Neural cell (in vitro differentiated cells): ENCODE measurements at regions not wholly inside any gene's neighbourhood (a gene's known extent, or its start where the extent isn't known, plus 50 kb on each side); places are given as distances from the start of the nearest gene placed in this dataset.
"Not testable (repeated sequence)": the region's sequence is repeated elsewhere in the genome, so short reads cannot be mapped to it uniquely, and the experiment has no call there.

Experiments
- H2AFZ ChIP-seq: fragments of 200-600, 300-800 bp; sonication (generic), shearing (Covaris generic); 2 replicates; pipeline ENCODE4 v1.6.0; 2014; ENCODE audit warnings: low read depth, mild to moderate bottlenecking, antibody characterized with exemption, low read length, moderate library complexity
- H3F3A ChIP-seq: fragments of 200-600 bp; shearing (Covaris generic); 2 replicates; pipeline ENCODE4 v1.6.1; 2016; ENCODE audit warnings: mild to moderate bottlenecking, moderate library complexity, mixed read lengths, antibody characterized with exemption, low read length; ENCODE audit not compliant: insufficient read depth, poor library complexity, severe bottlenecking
- H3K27ac ChIP-seq: fragments of 200-600, 300-800 bp; sonication (generic), shearing (Covaris generic); 2 replicates; pipeline ENCODE4 v1.5.1; 2014; ENCODE audit warnings: mild to moderate bottlenecking, low read length, moderate library complexity
- H3K27me3 ChIP-seq: fragments of 300-800, 200-600 bp; sonication (generic), shearing (Covaris generic); 2 replicates; pipeline ENCODE4 v1.6.0; 2014; ENCODE audit warnings: mild to moderate bottlenecking, low read depth, low read length, moderate library complexity; ENCODE audit not compliant: insufficient read depth
- H3K36me3 ChIP-seq: fragments of 300-800, 200-600 bp; sonication (generic), shearing (Covaris generic); 2 replicates; pipeline ENCODE4 v1.5.1; 2014; ENCODE audit warnings: mild to moderate bottlenecking, antibody characterized with exemption, low read length, moderate library complexity; ENCODE audit not compliant: insufficient read depth
- H3K4me2 ChIP-seq: fragments of 300-800, 200-600 bp; sonication (generic), shearing (Covaris generic); 2 replicates; pipeline ENCODE4 v1.6.0; 2014; ENCODE audit warnings: mild to moderate bottlenecking, low read length
- H3K4me3 ChIP-seq: fragments of 300-800, 200-600 bp; sonication (generic), shearing (Covaris generic); 2 replicates; pipeline ENCODE4 v1.5.1; 2014; ENCODE audit warnings: mild to moderate bottlenecking, low read length, moderate library complexity
- H3K79me2 ChIP-seq: fragments of 200-600 bp; shearing (Covaris generic); replicated peaks from 2 replicates; pipeline ENCODE4 v1.6.0; 2014; ENCODE audit warnings: mild to moderate bottlenecking, low read length, moderate library complexity; ENCODE audit not compliant: insufficient read depth
- H3K9ac ChIP-seq: fragments of 300-800, 200-600 bp; sonication (generic), shearing (Covaris generic); 2 replicates; pipeline ENCODE4 v1.6.1; 2016; ENCODE audit warnings: mild to moderate bottlenecking, low read length, mixed read lengths
- H3K9me2 ChIP-seq: fragments of 200-600 bp; shearing (Covaris generic); 2 replicates; pipeline ENCODE4 v1.6.1; 2016; ENCODE audit warnings: mild to moderate bottlenecking, low read length, mixed read lengths; ENCODE audit not compliant: insufficient read depth
- H3K9me3 ChIP-seq: fragments of 200-600, 300-800 bp; sonication (generic), shearing (Covaris generic); 2 replicates; pipeline ENCODE4 v1.6.1; 2016; ENCODE audit warnings: mild to moderate bottlenecking, mixed run types, low read length, moderate library complexity, mixed read lengths
- H4K20me1 ChIP-seq: fragments of 200-600 bp; shearing (Covaris generic); 2 replicates; pipeline ENCODE4 v1.6.1; 2016; ENCODE audit warnings: mild to moderate bottlenecking, mixed run types; ENCODE audit not compliant: insufficient read depth
- EP300 ChIP-seq: fragments of 450-650 bp; conservative IDR thresholded peaks from 2 replicates; pipeline ENCODE4 v1.6.1; 2014; ENCODE audit warnings: antibody characterized with exemption, mild to moderate bottlenecking, moderate library complexity; ENCODE audit not compliant: poor library complexity, severe bottlenecking
- EZH2 ChIP-seq: fragments of 200-600, 300-800 bp; shearing (Covaris generic), sonication (generic); IDR thresholded peaks from 2 replicates; pipeline ENCODE4 v1.6.1; 2014; ENCODE audit warnings: antibody characterized with exemption, low read length, borderline replicate concordance, mild to moderate bottlenecking; ENCODE audit not compliant: insufficient read depth, poor library complexity, severe bottlenecking
- MXI1 ChIP-seq: fragments of 450-650 bp; conservative IDR thresholded peaks from 2 replicates; pipeline ENCODE4 v1.6.1; 2014; ENCODE audit warnings: antibody characterized with exemption, mild to moderate bottlenecking; ENCODE audit not compliant: poor library complexity, severe bottlenecking
- POLR2AphosphoS5 ChIP-seq: IDR thresholded peaks from 2 replicates; pipeline ENCODE4 v1.6.1; 2012
- RAD21 ChIP-seq: fragments of 450-650 bp; conservative IDR thresholded peaks from 2 replicates; pipeline ENCODE4 v1.6.1; 2014; ENCODE audit warnings: antibody characterized with exemption, mild to moderate bottlenecking, moderate library complexity
- SMC3 ChIP-seq: fragments of 450-650 bp; conservative IDR thresholded peaks from 2 replicates; pipeline ENCODE4 v1.6.1; 2014; ENCODE audit warnings: antibody characterized with exemption, mild to moderate bottlenecking, moderate library complexity; ENCODE audit not compliant: poor library complexity
- TAF1 ChIP-seq: IDR thresholded peaks from 2 replicates; pipeline ENCODE4 v1.6.1; 2012; ENCODE audit warnings: low read depth
- TF ChIP-seq, protein P1 (sequence below): IDR thresholded peaks from 2 replicates; pipeline ENCODE4 v1.6.1; 2012; ENCODE audit warnings: borderline replicate concordance
- TF ChIP-seq, protein P2 (sequence below): fragments of 450-650 bp; IDR thresholded peaks from 2 replicates; pipeline ENCODE4 v1.5.1; 2014; ENCODE audit warnings: antibody characterized with exemption, mild to moderate bottlenecking, moderate library complexity; ENCODE audit not compliant: poor library complexity, severe bottlenecking

DNA sequence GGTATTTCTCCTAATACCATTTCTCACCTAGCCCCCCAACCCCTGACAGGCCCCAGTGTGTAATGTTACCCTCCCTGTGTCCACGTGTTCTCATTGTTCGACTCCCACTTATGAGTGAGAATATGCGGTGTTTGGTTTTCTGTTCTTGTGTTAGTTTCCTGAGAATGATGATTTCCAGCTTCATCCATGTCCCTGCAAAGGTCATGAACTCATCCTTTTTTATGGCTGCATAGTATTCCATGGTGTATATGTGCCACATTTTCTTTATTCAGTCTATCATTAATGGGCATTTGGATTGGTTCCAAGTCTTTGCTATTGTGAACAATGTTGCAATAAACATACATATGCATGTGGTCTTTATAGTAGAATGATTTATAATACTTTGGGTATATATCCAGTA lies 148.4 kb downstream of the SLC25A46 start:
- not testable (repeated sequence) for H2AFZ ChIP-seq, H3K4me2 ChIP-seq, H4K20me1 ChIP-seq, H3K9me3 ChIP-seq, H3F3A ChIP-seq, H3K27me3 ChIP-seq, H3K79me2 ChIP-seq, H3K9me2 ChIP-seq, H3K36me3 ChIP-seq, H3K4me3 ChIP-seq, H3K9ac ChIP-seq, H3K27ac ChIP-seq

DNA sequence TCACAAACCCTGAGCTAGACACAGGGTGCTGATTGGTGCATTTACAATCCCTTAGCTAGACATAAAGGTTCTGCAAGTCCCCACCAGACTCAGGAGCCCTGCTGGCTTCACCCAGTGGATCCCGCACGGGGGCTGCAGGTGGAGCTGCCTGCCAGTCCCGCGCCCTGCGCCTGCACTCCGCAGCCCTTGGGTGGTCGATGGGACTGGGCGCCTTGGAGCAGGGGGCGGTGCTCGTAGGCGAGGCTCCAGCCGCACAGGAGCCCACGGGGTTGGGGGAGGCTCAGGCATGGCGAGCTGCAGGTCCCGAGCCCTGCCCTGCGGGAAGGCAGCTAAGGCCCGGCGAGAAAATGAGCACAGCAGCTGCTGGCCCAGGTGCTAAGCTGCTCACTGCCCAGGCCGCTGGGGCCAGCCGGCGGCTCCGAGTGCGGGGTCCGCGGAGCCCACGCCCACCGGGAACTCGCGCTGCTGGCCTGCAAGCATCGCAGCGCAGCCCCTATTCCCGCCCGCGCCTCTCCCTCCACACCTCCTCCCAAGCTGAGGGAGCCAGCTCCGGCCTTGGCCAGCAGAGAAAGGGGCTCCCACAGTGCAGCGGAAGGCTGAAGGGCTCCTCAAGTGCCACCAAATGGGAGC lies 155.2 kb downstream of the SLC25A46 start:
- not testable (repeated sequence) for H3K9me2 ChIP-seq, H3K9me3 ChIP-seq, H3K36me3 ChIP-seq, H3K9ac ChIP-seq, H3K79me2 ChIP-seq, H3K27ac ChIP-seq, H3K27me3 ChIP-seq, H2AFZ ChIP-seq, H3K4me2 ChIP-seq, H3F3A ChIP-seq, H4K20me1 ChIP-seq, H3K4me3 ChIP-seq

- no peak overlapping the region for H2AFZ ChIP-seq
- no peaks in the 10 kb centered on the region for H3K79me2 ChIP-seq
Observed at GRCh38 chr5:110894805-110895204, 156.0 kb downstream of the SLC25A46 start.

More at GRCh38 chr5:110894805-110895204, 156.0 kb downstream of the SLC25A46 start:
- Histone ChIP-seq H3K9ac (no peak overlapping the region), H3K27me3 (no peaks in the 10 kb centered on the region), H3K4me3 (no peak overlapping the region), H3K4me2 (no peak overlapping the region), H3K9me2 (no peaks in the 10 kb centered on the region), H4K20me1 (no peaks in the 10 kb centered on the region), H3K27ac (no peak overlapping the region), H3K9me3 (no peaks in the 10 kb centered on the region), H3F3A (no peaks in the 10 kb centered on the region), H3K36me3 (no peaks in the 10 kb centered on the region)
- TF ChIP-seq EP300 (no peak), EZH2 (no peak), TAF1 (no peak), MXI1 (no peak), POLR2AphosphoS5 (no peak), SMC3 (no peak), RAD21 (no peak)
- TF ChIP-seq, protein P1, sequence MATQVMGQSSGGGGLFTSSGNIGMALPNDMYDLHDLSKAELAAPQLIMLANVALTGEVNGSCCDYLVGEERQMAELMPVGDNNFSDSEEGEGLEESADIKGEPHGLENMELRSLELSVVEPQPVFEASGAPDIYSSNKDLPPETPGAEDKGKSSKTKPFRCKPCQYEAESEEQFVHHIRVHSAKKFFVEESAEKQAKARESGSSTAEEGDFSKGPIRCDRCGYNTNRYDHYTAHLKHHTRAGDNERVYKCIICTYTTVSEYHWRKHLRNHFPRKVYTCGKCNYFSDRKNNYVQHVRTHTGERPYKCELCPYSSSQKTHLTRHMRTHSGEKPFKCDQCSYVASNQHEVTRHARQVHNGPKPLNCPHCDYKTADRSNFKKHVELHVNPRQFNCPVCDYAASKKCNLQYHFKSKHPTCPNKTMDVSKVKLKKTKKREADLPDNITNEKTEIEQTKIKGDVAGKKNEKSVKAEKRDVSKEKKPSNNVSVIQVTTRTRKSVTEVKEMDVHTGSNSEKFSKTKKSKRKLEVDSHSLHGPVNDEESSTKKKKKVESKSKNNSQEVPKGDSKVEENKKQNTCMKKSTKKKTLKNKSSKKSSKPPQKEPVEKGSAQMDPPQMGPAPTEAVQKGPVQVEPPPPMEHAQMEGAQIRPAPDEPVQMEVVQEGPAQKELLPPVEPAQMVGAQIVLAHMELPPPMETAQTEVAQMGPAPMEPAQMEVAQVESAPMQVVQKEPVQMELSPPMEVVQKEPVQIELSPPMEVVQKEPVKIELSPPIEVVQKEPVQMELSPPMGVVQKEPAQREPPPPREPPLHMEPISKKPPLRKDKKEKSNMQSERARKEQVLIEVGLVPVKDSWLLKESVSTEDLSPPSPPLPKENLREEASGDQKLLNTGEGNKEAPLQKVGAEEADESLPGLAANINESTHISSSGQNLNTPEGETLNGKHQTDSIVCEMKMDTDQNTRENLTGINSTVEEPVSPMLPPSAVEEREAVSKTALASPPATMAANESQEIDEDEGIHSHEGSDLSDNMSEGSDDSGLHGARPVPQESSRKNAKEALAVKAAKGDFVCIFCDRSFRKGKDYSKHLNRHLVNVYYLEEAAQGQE: no peak
- TF ChIP-seq, protein P2, sequence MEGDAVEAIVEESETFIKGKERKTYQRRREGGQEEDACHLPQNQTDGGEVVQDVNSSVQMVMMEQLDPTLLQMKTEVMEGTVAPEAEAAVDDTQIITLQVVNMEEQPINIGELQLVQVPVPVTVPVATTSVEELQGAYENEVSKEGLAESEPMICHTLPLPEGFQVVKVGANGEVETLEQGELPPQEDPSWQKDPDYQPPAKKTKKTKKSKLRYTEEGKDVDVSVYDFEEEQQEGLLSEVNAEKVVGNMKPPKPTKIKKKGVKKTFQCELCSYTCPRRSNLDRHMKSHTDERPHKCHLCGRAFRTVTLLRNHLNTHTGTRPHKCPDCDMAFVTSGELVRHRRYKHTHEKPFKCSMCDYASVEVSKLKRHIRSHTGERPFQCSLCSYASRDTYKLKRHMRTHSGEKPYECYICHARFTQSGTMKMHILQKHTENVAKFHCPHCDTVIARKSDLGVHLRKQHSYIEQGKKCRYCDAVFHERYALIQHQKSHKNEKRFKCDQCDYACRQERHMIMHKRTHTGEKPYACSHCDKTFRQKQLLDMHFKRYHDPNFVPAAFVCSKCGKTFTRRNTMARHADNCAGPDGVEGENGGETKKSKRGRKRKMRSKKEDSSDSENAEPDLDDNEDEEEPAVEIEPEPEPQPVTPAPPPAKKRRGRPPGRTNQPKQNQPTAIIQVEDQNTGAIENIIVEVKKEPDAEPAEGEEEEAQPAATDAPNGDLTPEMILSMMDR: no peak
